A673 (cell line): ENCODE measurements at regions not wholly inside any gene's neighbourhood (a gene's known extent, or its start where the extent isn't known, plus 50 kb on each side); places are given as distances from the start of the nearest gene placed in this dataset.

Experiments used
- BruUV-seq: library from RNA; stranded (reverse); fragments of 400-500 nt; replicated peaks from 2 replicates; lab custom pipeline; 2021; lab: Mats Ljungman, UMichigan
- CTCF ChIA-PET: fragments of 300-600 bp; sonication (Branson Sonifier 250); formaldehyde crosslinking; loops from one replicate; lab custom pipeline; 2022; ENCODE audit warnings: antibody characterized with exemption; lab: Charles Lee
- POLR2A ChIA-PET: fragments of 300-600 bp; sonication (Branson Sonifier 250); formaldehyde crosslinking; loops from one replicate; lab custom pipeline; 2022; ENCODE audit warnings: antibody characterized with exemption; ENCODE audit not compliant: low non-redundant PET; lab: Charles Lee
- DNase-seq: peaks from one replicate; pipeline ENCODE4 v3.0.0-alpha.2; 2015; ENCODE audit warnings: low spot score
- H3K27ac ChIP-seq: fragments of 200-600 bp; sonication (generic); 2 replicates; pipeline ENCODE4 v1.5.1; 2016; ENCODE audit warnings: mixed run types, low read depth, mild to moderate bottlenecking, mixed read lengths, antibody characterized with exemption, low read length; ENCODE audit not compliant: poor library complexity, severe bottlenecking
- H3K27me3 ChIP-seq: fragments of 200-600 bp; sonication (generic); replicated peaks from 2 replicates; pipeline ENCODE4 v1.6.1; 2017; ENCODE audit warnings: mixed run types, low read depth, mild to moderate bottlenecking, mixed read lengths, antibody characterized with exemption, low read length; ENCODE audit not compliant: insufficient read depth, poor library complexity
- H3K36me3 ChIP-seq: fragments of 200-600 bp; sonication (generic); 2 replicates; pipeline ENCODE4 v1.6.1; 2016; ENCODE audit warnings: mixed run types, mild to moderate bottlenecking, mixed read lengths, antibody characterized with exemption, low read length; ENCODE audit not compliant: insufficient read depth, poor library complexity, severe bottlenecking
- H3K4me1 ChIP-seq: fragments of 200-600 bp; sonication (generic); 2 replicates; pipeline ENCODE4 v1.6.1; 2017; ENCODE audit warnings: mixed run types, mild to moderate bottlenecking, mixed read lengths, antibody characterized with exemption, low read length; ENCODE audit not compliant: insufficient read depth, poor library complexity, severe bottlenecking
- H3K4me3 ChIP-seq: fragments of 200-600 bp; sonication (generic); 2 replicates; pipeline ENCODE4 v1.5.1; 2016; ENCODE audit warnings: low read depth, mixed run types, mild to moderate bottlenecking, mixed read lengths, low read length; ENCODE audit not compliant: poor library complexity, severe bottlenecking
- H3K9me3 ChIP-seq: fragments of 200-600 bp; sonication (generic); 2 replicates; pipeline ENCODE4 v1.6.1; 2016; ENCODE audit warnings: mixed run types, low read depth, mild to moderate bottlenecking, mixed read lengths, antibody characterized with exemption, low read length; ENCODE audit not compliant: poor library complexity, severe bottlenecking
- CTCF ChIP-seq: fragments of 300-800, 200-600 bp; sonication (generic); conservative IDR thresholded peaks from 2 replicates; pipeline ENCODE4 v1.5.1; 2017; ENCODE audit warnings: low read depth, mild to moderate bottlenecking, antibody characterized with exemption, low read length, moderate library complexity, mixed read lengths
- EZH2 ChIP-seq: fragments of 200-600 bp; sonication (generic); IDR thresholded peaks from 2 replicates; pipeline ENCODE4 v1.6.1; 2017; ENCODE audit warnings: borderline replicate concordance, low read depth, mild to moderate bottlenecking, mixed read lengths, antibody characterized with exemption, low read length; ENCODE audit not compliant: poor library complexity, severe bottlenecking
- intact Hi-C: fragments of 100-400 bp; cut with micrococcal nuclease; formaldehyde crosslinking; loops from one replicate; pipeline ENCODE4 v1.10.0; 2022; ENCODE audit not compliant: unreplicated experiment

GRCh38 chr6:22651731-22652130 is 82.4 kb downstream of the HDGFL1 start:
- BruUV-seq: no TSS peak
- Histone ChIP-seq H3K27me3 (no peaks in the 10 kb centered on the region), H3K36me3 (no peaks in the 10 kb centered on the region), H3K4me1 (no peaks in the 10 kb centered on the region), H3K9me3 (no peaks in the 10 kb centered on the region), H3K4me3 (no peak overlapping the region), H3K27ac (no peak overlapping the region)
- no peak for TF ChIP-seq EZH2
- TF ChIP-seq CTCF: no peak
- POLR2A ChIA-PET: no interaction called here
- CTCF ChIA-PET: no interaction called here
- intact Hi-C loops: no loop called here
- no peak for DNase-seq

- H3K27me3 ChIP-seq: no peaks in the 10 kb centered on the region
- H3K9me3 ChIP-seq: no peaks in the 10 kb centered on the region
- ChIA-PET CTCF (no interaction called here), POLR2A (no interaction called here)
- intact Hi-C loops: no loop called here
- no peaks in the 10 kb centered on the region for H3K36me3 ChIP-seq
- no TSS peak for BruUV-seq
- H3K4me3 ChIP-seq: no peak overlapping the region
- H3K27ac ChIP-seq: no peak overlapping the region
- no peak for DNase-seq
- H3K4me1 ChIP-seq: no peaks in the 10 kb centered on the region
- no peak for TF ChIP-seq EZH2
- TF ChIP-seq CTCF: no peak
Measured at GRCh38 chr6:22653980-22654610, 84.7 kb downstream of the HDGFL1 start.

GRCh38 chr6:22656706-22657351 is 87.5 kb downstream of the HDGFL1 start:
- POLR2A ChIA-PET: interaction anchor here (0.7 kb wide), 1 partner anchor 8 kb away, joined by 4 read pairs; no protein-coding TSS in a partner anchor
- DNase-seq: no peak
- H3K27ac ChIP-seq: no peak overlapping the region
- H3K4me1 ChIP-seq: no peaks in the 10 kb centered on the region
- no TSS peak for BruUV-seq
- no peaks in the 10 kb centered on the region for H3K9me3 ChIP-seq
- no peak overlapping the region for H3K4me3 ChIP-seq
- CTCF ChIA-PET: no interaction called here
- intact Hi-C loops: no loop called here
- no peaks in the 10 kb centered on the region for H3K36me3 ChIP-seq
- no peak for TF ChIP-seq CTCF
- no peak for TF ChIP-seq EZH2
- H3K27me3 ChIP-seq: no peaks in the 10 kb centered on the region
